Breast epithelium (tissue), 4 donors: ENCODE measurements at regions not wholly inside any gene's neighbourhood (a gene's known extent, or its start where the extent isn't known, plus 50 kb on each side); places are given as distances from the start of the nearest gene placed in this dataset.

ENCODE experiments used
- DNase-seq, 2 donors: peaks; one replicate each; pipeline ENCODE4 v3.0.0-alpha.2; 2019; ENCODE audit warnings: low spot score in 2 of 2
- H3K27ac ChIP-seq, 2 donors: fragments of 200-600 bp; sonication (generic) in 1 of 2; one replicate each; pipeline ENCODE4 v1.5.1; 2016 to 2019; ENCODE audit warnings: mild to moderate bottlenecking in 1 of 2
- H3K27me3 ChIP-seq, 2 donors: fragments of 200-600 bp; sonication (generic) in 1 of 2; one replicate each; pipeline versions ENCODE4 v1.5.1 to v1.6.0; 2017 to 2019; ENCODE audit warnings: control low read depth in 1 of 2, mild to moderate bottlenecking in 1 of 2
- H3K36me3 ChIP-seq: fragments of 200-600 bp; one replicate; pipeline ENCODE4 v1.5.1; 2019
- H3K4me1 ChIP-seq, 2 donors: fragments of 200-600 bp; sonication (generic); one replicate each; pipeline ENCODE4 v1.5.1; 2016 to 2019; ENCODE audit warnings: control low read depth in 1 of 2
- H3K4me3 ChIP-seq, 3 donors: fragments of 200-600 bp; sonication (generic); 1 replicate in 2 of 3; 2 replicates in 1 of 3; pipeline ENCODE4 v1.5.1; 2016 to 2019; ENCODE audit warnings: mild to moderate bottlenecking in 3 of 3, moderate library complexity in 2 of 3
- H3K9me3 ChIP-seq, 2 donors: fragments of 200-600 bp; sonication (generic) in 1 of 2; one replicate each; pipeline ENCODE4 v1.5.1; 2016 to 2019; ENCODE audit warnings: control low read depth in 1 of 2
- POLR2A ChIP-seq: fragments of 450-650 bp; IDR thresholded peaks from one replicate; pipeline ENCODE4 v1.6.1; 2016; ENCODE audit warnings: antibody characterized with exemption, mild to moderate bottlenecking, moderate library complexity
- POLR2AphosphoS5 ChIP-seq, 3 donors: sonication (generic); formaldehyde crosslinking; IDR thresholded peaks; one replicate each; pipeline ENCODE4 v1.6.1; 2017; ENCODE audit warnings: antibody characterized with exemption in 3 of 3
- intact Hi-C: fragments of 100-400 bp; cut with DNase I; formaldehyde crosslinking; loops from one replicate; pipeline ENCODE4 v1.15.1; 2023; ENCODE audit warnings: low total_unique reads
- TF ChIP-seq, protein P1 (sequence below), 3 donors: fragments of 450-650 bp; IDR thresholded peaks; one replicate each; pipeline ENCODE4 v1.5.1; 2016 to 2017; ENCODE audit warnings: antibody characterized with exemption in 3 of 3, mild to moderate bottlenecking in 3 of 3, moderate library complexity in 3 of 3

DNA sequence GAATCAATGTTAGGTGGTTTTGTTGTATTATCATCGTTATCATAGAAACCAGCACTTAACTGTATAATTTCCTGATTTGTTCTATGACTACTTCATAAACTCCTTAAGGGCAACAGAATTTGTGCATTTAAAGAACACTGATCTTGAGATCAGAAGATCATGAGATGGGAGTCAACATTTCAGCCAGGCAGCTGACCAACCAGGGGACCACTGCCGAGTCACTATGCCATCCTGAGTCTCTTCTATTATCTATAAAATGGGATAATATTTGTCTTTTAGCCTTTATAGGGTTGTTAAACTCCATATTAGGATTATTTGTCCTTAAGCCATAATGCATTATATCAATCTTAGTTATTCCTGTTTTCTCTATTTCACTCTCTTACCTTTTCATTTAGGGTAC lies 261.7 kb downstream of the GPAM start:
- H3K4me1 ChIP-seq = no peaks in the 10 kb centered on the region
- no peak for DNase-seq
- H3K36me3 ChIP-seq = no peaks in the 10 kb centered on the region
- intact Hi-C loops = no loop called here
- TF ChIP-seq, protein P1, sequence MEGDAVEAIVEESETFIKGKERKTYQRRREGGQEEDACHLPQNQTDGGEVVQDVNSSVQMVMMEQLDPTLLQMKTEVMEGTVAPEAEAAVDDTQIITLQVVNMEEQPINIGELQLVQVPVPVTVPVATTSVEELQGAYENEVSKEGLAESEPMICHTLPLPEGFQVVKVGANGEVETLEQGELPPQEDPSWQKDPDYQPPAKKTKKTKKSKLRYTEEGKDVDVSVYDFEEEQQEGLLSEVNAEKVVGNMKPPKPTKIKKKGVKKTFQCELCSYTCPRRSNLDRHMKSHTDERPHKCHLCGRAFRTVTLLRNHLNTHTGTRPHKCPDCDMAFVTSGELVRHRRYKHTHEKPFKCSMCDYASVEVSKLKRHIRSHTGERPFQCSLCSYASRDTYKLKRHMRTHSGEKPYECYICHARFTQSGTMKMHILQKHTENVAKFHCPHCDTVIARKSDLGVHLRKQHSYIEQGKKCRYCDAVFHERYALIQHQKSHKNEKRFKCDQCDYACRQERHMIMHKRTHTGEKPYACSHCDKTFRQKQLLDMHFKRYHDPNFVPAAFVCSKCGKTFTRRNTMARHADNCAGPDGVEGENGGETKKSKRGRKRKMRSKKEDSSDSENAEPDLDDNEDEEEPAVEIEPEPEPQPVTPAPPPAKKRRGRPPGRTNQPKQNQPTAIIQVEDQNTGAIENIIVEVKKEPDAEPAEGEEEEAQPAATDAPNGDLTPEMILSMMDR (IDR thresholded peaks at IDR 0.05) = no peak
- no peak for TF ChIP-seq POLR2A
- no peak for TF ChIP-seq POLR2AphosphoS5 (IDR thresholded peaks at IDR 0.05)
- H3K9me3 ChIP-seq = no peaks in the 10 kb centered on the region
- no peak overlapping the region for H3K27ac ChIP-seq
- no peaks in the 10 kb centered on the region for H3K27me3 ChIP-seq
- H3K4me3 ChIP-seq = no peak overlapping the region

GRCh38 chr10:111923032-111923431 lies 260.5 kb downstream of the GPAM start:
- intact Hi-C loops = no loop called here
- TF ChIP-seq, protein P1 (IDR thresholded peaks at IDR 0.05) = no peak
- TF ChIP-seq POLR2AphosphoS5 (IDR thresholded peaks at IDR 0.05) = no peak
- TF ChIP-seq POLR2A = no peak
- Histone ChIP-seq H3K4me3 (no peak overlapping the region), H3K27ac (no peak overlapping the region), H3K9me3 (no peaks in the 10 kb centered on the region), H3K4me1 (no peaks in the 10 kb centered on the region), H3K36me3 (no peaks in the 10 kb centered on the region), H3K27me3 (no peaks in the 10 kb centered on the region)
- DNase-seq = no peak

DNA sequence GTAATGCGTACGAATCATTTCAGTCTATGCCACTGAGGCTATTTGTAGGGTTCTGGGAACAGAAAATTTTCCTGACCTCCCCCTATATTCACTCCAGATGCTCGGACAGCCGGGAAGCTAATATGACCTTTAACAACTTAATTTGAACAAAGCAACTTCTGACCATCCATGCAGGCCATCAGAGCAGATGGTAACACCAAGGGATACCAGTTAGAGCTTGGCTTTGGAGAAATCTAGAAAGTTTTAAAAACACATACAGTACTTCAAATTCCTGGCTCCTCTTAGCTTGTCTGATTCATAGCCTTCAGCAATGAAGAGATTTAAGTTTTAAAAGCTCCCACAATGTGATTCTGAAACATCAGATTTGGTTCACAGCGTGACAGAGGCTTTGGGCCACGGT lies 257.3 kb downstream of the GPAM start:
- no peak overlapping the region for H3K4me3 ChIP-seq
- peaks cover 0 to 10% of the 10 kb centered on the region in 2 donors for H3K9me3 ChIP-seq
- no peak overlapping the region for H3K27ac ChIP-seq
- H3K4me1 ChIP-seq = no peaks in the 10 kb centered on the region
- intact Hi-C loops = no loop called here
- H3K27me3 ChIP-seq = no peaks in the 10 kb centered on the region
- no peak for TF ChIP-seq POLR2A
- TF ChIP-seq, protein P1 (IDR thresholded peaks at IDR 0.05) = no peak
- no peak for TF ChIP-seq POLR2AphosphoS5 (IDR thresholded peaks at IDR 0.05)
- H3K36me3 ChIP-seq = no peaks in the 10 kb centered on the region
- no peak for DNase-seq

GRCh38 chr10:111933937-111934336 lies 249.6 kb downstream of the GPAM start:
- intact Hi-C loops = no loop called here
- TF ChIP-seq POLR2A (no peak), POLR2AphosphoS5 (IDR thresholded peaks at IDR 0.05) (no peak)
- TF ChIP-seq, protein P1 (IDR thresholded peaks at IDR 0.05) = no peak
- no peak overlapping the region for H3K4me3 ChIP-seq

DNA sequence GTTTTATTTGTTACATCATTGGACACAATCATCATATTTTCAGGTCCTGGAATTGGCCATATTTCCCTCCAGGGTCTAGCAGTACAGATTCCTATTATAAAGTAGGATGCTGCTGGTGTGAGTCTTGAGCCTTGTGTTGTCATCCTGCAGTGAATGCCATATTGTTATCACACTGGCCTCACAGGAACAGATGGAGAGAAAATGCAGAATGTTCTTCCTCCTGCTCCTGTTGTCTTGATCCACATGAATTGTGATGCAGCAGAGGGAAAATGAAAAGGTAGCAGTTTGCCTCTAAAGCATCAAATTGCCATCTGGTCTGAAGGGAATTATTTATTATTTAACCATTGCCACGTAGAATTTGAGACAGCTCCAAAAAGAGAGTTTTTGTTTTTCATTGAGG lies 248.6 kb downstream of the GPAM start:
- H3K27me3 ChIP-seq = no peaks in the 10 kb centered on the region
- intact Hi-C loops = no loop called here
- H3K27ac ChIP-seq = no peak overlapping the region
- no peak for DNase-seq
- H3K36me3 ChIP-seq = no peaks in the 10 kb centered on the region
- no peaks in the 10 kb centered on the region for H3K9me3 ChIP-seq
- TF ChIP-seq POLR2AphosphoS5 (IDR thresholded peaks at IDR 0.05) (no peak), POLR2A (no peak)
- no peaks in the 10 kb centered on the region for H3K4me1 ChIP-seq
- no peak overlapping the region for H3K4me3 ChIP-seq

More at GRCh38 chr10:111933937-111934336, 249.6 kb downstream of the GPAM start:
- Histone ChIP-seq H3K27me3 (no peaks in the 10 kb centered on the region), H3K9me3 (peaks cover 0 to 9% of the 10 kb centered on the region in 2 donors), H3K27ac (no peak overlapping the region), H3K4me1 (no peaks in the 10 kb centered on the region), H3K36me3 (no peaks in the 10 kb centered on the region)
- DNase-seq = no peak

GRCh38 chr10:111936143-111936542 lies 247.4 kb downstream of the GPAM start:
- intact Hi-C loops = no loop called here
- Histone ChIP-seq H3K27ac (no peak overlapping the region), H3K36me3 (no peaks in the 10 kb centered on the region), H3K4me3 (no peak overlapping the region), H3K27me3 (no peaks in the 10 kb centered on the region), H3K9me3 (no peaks in the 10 kb centered on the region), H3K4me1 (no peaks in the 10 kb centered on the region)
- TF ChIP-seq POLR2AphosphoS5 (IDR thresholded peaks at IDR 0.05) = no peak
- TF ChIP-seq, protein P1 (IDR thresholded peaks at IDR 0.05) = no peak
- TF ChIP-seq POLR2A = no peak
- no peak for DNase-seq
